Ishikawa (cell line): ENCODE measurements at regions not wholly inside any gene's neighbourhood (a gene's known extent, or its start where the extent isn't known, plus 50 kb on each side); places are given as distances from the start of the nearest gene placed in this dataset.

Source experiments
- CEBPB ChIP-seq: IDR thresholded peaks from 2 replicates; pipeline ENCODE4 v1.6.1; 2012
- CREB1 ChIP-seq: IDR thresholded peaks from 2 replicates; pipeline ENCODE4 v1.6.1; 2012; ENCODE audit warnings: low read depth
- EP300 ChIP-seq: IDR thresholded peaks from 2 replicates; pipeline ENCODE4 v1.6.1; 2012; ENCODE audit warnings: borderline replicate concordance
- TAF1 ChIP-seq: IDR thresholded peaks from 2 replicates; pipeline ENCODE4 v1.6.1; 2012; ENCODE audit warnings: low read depth, mild to moderate bottlenecking
- TCF12 ChIP-seq: IDR thresholded peaks from 2 replicates; pipeline ENCODE4 v1.6.1; 2012; ENCODE audit warnings: low read depth
- TEAD4 ChIP-seq: IDR thresholded peaks from 2 replicates; pipeline ENCODE4 v1.6.1; 2012

DNA sequence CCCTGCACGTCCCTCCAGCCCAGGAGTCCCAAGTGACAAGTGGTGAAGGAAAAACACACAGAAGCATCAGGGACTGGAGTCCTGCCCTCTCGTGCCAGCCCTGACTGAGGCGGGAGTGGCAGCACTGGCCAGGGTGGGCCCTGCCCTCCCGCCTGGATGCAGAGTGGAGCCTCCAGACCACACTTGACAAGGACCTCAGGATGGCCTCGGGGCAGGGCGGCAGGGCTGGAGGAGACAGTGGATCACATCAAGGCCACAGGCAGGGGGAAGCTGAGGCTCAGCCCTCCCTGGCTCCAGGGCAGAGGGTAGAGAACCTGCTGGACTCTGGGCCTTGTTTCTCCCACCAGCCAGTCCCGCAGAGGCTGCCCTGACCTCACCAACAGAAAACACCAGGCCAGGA lies 128.8 kb upstream of the CDH4 start:
- TF ChIP-seq TAF1: no peak
- TF ChIP-seq TCF12: no peak
- no peak for TF ChIP-seq CEBPB
- no peak for TF ChIP-seq CREB1
- TF ChIP-seq EP300: no peak
- TF ChIP-seq TEAD4: no peak
